CMK (cell line): ENCODE measurements at regions not wholly inside any gene's neighbourhood (a gene's known extent, or its start where the extent isn't known, plus 50 kb on each side); places are given as distances from the start of the nearest gene placed in this dataset.
"Not testable (repeated sequence)": the region's sequence is repeated elsewhere in the genome, so short reads cannot be mapped to it uniquely, and the experiment has no call there.

Experiments used
- DNase-seq: peaks from one replicate; pipeline ENCODE4 v3.0.0-alpha.2; 2010; ENCODE audit warnings: low read depth

- DNase-seq, result no peak
Measured at GRCh38 chr7:120021085-120021484, 251.9 kb upstream of the KCND2 start.

- DNase-seq, result no peak
Measured at GRCh38 chr7:120023494-120024167, 249.3 kb upstream of the KCND2 start.

- no peak for DNase-seq
Measured at GRCh38 chr7:120028636-120029035, 244.3 kb upstream of the KCND2 start.

- DNase-seq, result no peak
Measured at GRCh38 chr7:120030876-120031275, 242.1 kb upstream of the KCND2 start.

GRCh38 chr7:120033114-120033513 lies 239.9 kb upstream of the KCND2 start:
- DNase-seq, result no peak

GRCh38 chr7:120039138-120039537 lies 233.8 kb upstream of the KCND2 start:
- DNase-seq, result no peak

GRCh38 chr7:120041798-120042197 lies 231.2 kb upstream of the KCND2 start:
- no peak for DNase-seq

- DNase-seq, result no peak
Measured at GRCh38 chr7:120043250-120043649, 229.7 kb upstream of the KCND2 start.

- no peak for DNase-seq
Measured at GRCh38 chr7:120052884-120053382, 220.0 kb upstream of the KCND2 start.

- no peak for DNase-seq
Measured at GRCh38 chr7:120053390-120053961, 219.5 kb upstream of the KCND2 start.

GRCh38 chr7:120054376-120055100 lies 218.4 kb upstream of the KCND2 start:
- no peak for DNase-seq

- DNase-seq, result no peak
Measured at GRCh38 chr7:120055300-120055699, 217.7 kb upstream of the KCND2 start.

GRCh38 chr7:120056227-120056626 lies 216.7 kb upstream of the KCND2 start:
- no peak for DNase-seq

GRCh38 chr7:120059641-120060040 lies 213.3 kb upstream of the KCND2 start:
- DNase-seq, result no peak

GRCh38 chr7:120060281-120060680 lies 212.7 kb upstream of the KCND2 start:
- DNase-seq, result no peak

- DNase-seq, result no peak
Measured at GRCh38 chr7:120060875-120061274, 212.1 kb upstream of the KCND2 start.

GRCh38 chr7:120064565-120064964 lies 208.4 kb upstream of the KCND2 start:
- no peak for DNase-seq

- not testable (repeated sequence) for DNase-seq
Measured at GRCh38 chr7:120066898-120067297, 206.1 kb upstream of the KCND2 start.

- no peak for DNase-seq
Measured at GRCh38 chr7:120070201-120070600, 202.8 kb upstream of the KCND2 start.

- DNase-seq, result no peak
Measured at GRCh38 chr7:120077777-120078176, 195.2 kb upstream of the KCND2 start.

- DNase-seq, result no peak
Measured at GRCh38 chr7:120079022-120079421, 194.0 kb upstream of the KCND2 start.

GRCh38 chr7:120079704-120080103 lies 193.3 kb upstream of the KCND2 start:
- no peak for DNase-seq

- not testable (repeated sequence) for DNase-seq
Measured at GRCh38 chr7:120086468-120086867, 186.5 kb upstream of the KCND2 start.
